ENCODE measurements at regions not wholly inside any gene's neighbourhood (a gene's known extent, or its start where the extent isn't known, plus 50 kb on each side); places are given as distances from the start of the nearest gene placed in this dataset.

DNA sequence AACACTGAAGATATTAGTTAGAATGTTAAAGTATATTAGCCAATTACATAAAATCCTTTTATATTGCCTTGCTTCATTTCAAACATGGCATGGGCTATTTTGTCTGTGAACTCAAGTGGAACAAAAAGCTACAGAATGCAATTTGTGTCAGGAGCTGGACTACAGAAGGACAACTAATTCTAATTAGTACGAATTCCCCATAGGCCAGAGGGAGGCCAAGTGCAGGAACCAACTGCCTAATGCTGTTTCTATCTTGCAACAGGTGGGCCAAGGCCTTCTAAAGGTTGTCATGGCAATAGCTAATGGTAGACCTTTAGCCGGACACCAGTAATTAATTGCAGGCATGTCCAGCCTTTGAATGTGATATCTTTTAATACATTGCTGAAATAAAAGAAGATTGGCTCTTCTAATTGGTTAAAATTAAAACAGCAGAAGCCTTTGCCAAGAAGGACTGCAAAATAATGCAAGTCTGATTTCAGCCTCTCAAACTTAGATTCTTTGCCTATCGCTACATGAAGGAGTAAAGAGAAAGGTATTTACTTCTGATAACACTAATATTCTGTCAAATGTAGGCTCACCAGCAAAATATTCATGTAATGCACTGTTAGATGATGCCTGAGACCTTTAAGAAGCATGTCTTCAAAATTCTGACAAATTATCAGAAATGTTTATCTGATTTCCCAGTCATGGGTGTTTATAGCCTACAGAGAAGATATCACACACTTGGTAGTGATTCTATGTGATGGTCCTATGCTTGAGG is 232.1 kb downstream of the LMO4 start:
- no peak for TF ChIP-seq POLR2A (IDR thresholded peaks at IDR 0.05)
- TF ChIP-seq, protein P1, sequence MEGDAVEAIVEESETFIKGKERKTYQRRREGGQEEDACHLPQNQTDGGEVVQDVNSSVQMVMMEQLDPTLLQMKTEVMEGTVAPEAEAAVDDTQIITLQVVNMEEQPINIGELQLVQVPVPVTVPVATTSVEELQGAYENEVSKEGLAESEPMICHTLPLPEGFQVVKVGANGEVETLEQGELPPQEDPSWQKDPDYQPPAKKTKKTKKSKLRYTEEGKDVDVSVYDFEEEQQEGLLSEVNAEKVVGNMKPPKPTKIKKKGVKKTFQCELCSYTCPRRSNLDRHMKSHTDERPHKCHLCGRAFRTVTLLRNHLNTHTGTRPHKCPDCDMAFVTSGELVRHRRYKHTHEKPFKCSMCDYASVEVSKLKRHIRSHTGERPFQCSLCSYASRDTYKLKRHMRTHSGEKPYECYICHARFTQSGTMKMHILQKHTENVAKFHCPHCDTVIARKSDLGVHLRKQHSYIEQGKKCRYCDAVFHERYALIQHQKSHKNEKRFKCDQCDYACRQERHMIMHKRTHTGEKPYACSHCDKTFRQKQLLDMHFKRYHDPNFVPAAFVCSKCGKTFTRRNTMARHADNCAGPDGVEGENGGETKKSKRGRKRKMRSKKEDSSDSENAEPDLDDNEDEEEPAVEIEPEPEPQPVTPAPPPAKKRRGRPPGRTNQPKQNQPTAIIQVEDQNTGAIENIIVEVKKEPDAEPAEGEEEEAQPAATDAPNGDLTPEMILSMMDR (IDR thresholded peaks at IDR 0.05) = no peak
